H1 (cell line): ENCODE measurements at regions not wholly inside any gene's neighbourhood (a gene's known extent, or its start where the extent isn't known, plus 50 kb on each side); places are given as distances from the start of the nearest gene placed in this dataset.

Experiments
- CTCF ChIA-PET: fragments of 300-600 bp; sonication (Branson Sonifier 250); formaldehyde crosslinking; loops from one replicate; lab custom pipeline; 2021; ENCODE audit not compliant: partially characterized antibody; lab: Charles Lee
- POLR2A ChIA-PET: fragments of 300-600 bp; sonication (Branson Sonifier 250); formaldehyde crosslinking; loops from one replicate; lab custom pipeline; 2021; ENCODE audit warnings: inconsistent platforms; ENCODE audit not compliant: partially characterized antibody; lab: Charles Lee
- DNase-seq, 2 experiments: peaks; one replicate each; pipeline versions ENCODE4 v3.0.0 to v3.0.0-alpha.2; 2010 to 2022; ENCODE audit warnings: low spot score in 2 of 2, low read depth in 1 of 2, mixed read lengths in 1 of 2
- FAIRE-seq: peaks from 2 replicates; lab custom pipeline; 2011; peaks lifted over from hg19 to GRCh38; lab: Jason Lieb, UNC
- H2AFZ ChIP-seq: 2 replicates; pipeline ENCODE4 v1.8.1; 2012; ENCODE audit warnings: low read length, inconsistent platforms
- H2AK5ac ChIP-seq: 2 replicates; pipeline ENCODE4 v1.6.1; 2013; ENCODE audit warnings: low read depth, low read length
- H2BK120ac ChIP-seq: replicated peaks from 2 replicates; pipeline ENCODE3; 2013; ENCODE audit warnings: low read depth, low read length, inconsistent platforms
- H2BK12ac ChIP-seq: 2 replicates; pipeline ENCODE4 v1.6.1; 2013; ENCODE audit warnings: low read depth, low read length
- H2BK15ac ChIP-seq: 2 replicates; pipeline ENCODE4 v1.6.1; 2013; ENCODE audit warnings: low read length
- H2BK20ac ChIP-seq: 2 replicates; pipeline ENCODE4 v1.6.1; 2013; ENCODE audit warnings: low read length
- H2BK5ac ChIP-seq: 2 replicates; pipeline ENCODE4 v1.6.1; 2013; ENCODE audit warnings: low read depth, low read length
- H3K14ac ChIP-seq: 2 replicates; pipeline ENCODE4 v1.6.1; 2013; ENCODE audit warnings: inconsistent platforms; ENCODE audit not compliant: insufficient read length
- H3K18ac ChIP-seq: 2 replicates; pipeline ENCODE4 v1.6.1; 2013; ENCODE audit warnings: low read length; ENCODE audit errors: extremely low read depth
- H3K23ac ChIP-seq: 2 replicates; pipeline ENCODE4 v1.6.1; 2013; ENCODE audit warnings: inconsistent platforms; ENCODE audit not compliant: insufficient read length
- H3K23me2 ChIP-seq: 2 replicates; pipeline ENCODE4 v1.6.1; 2013; ENCODE audit warnings: low read depth, low read length
- H3K27ac ChIP-seq: 2 replicates; pipeline ENCODE4 v1.6.1; 2011; ENCODE audit warnings: low read depth, low read length, inconsistent platforms
- H3K27me3 ChIP-seq, 4 experiments: replicated peaks in 1 of 4; 1 replicate in 1 of 4; 2 replicates in 3 of 4; pipeline versions ENCODE4 v1.6.1 to v1.8.1; 2011 to 2013; ENCODE audit warnings: low read length in 3 of 4, mild to moderate bottlenecking in 3 of 4, inconsistent platforms in 2 of 4, mixed read lengths in 2 of 4, moderate library complexity in 1 of 4; ENCODE audit not compliant: control insufficient read depth in 3 of 4, insufficient read depth in 3 of 4; ENCODE audit errors: extremely low read depth in 1 of 4
- H3K36me3 ChIP-seq, 4 experiments: 2 replicates each; pipeline versions ENCODE4 v1.6.1 to v1.8.1; 2011 to 2013; ENCODE audit warnings: mild to moderate bottlenecking in 4 of 4, low read length in 3 of 4, moderate library complexity in 2 of 4, control low read depth in 1 of 4, inconsistent platforms in 1 of 4; ENCODE audit not compliant: insufficient read depth in 4 of 4, control insufficient read depth in 2 of 4
- H3K4ac ChIP-seq: replicated peaks from 2 replicates; pipeline ENCODE3; 2013; ENCODE audit warnings: low read length, low read depth, mixed read lengths, inconsistent platforms; ENCODE audit not compliant: insufficient read length
- H3K4me1 ChIP-seq, 4 experiments: replicated peaks in 1 of 4; 1 replicate in 1 of 4; 2 replicates in 3 of 4; pipeline versions ENCODE4 v1.6.1 to v1.8.1; 2011 to 2013; ENCODE audit warnings: low read length in 3 of 4, inconsistent platforms in 2 of 4, mixed read lengths in 1 of 4; ENCODE audit not compliant: insufficient read depth in 4 of 4, control insufficient read depth in 3 of 4
- H3K4me2 ChIP-seq, 2 experiments: 2 replicates each; pipeline versions ENCODE4 v1.6.1 to v1.8.1; 2011 to 2013; ENCODE audit warnings: low read depth in 2 of 2, low read length in 2 of 2, control low read depth in 1 of 2, inconsistent platforms in 1 of 2, mild to moderate bottlenecking in 1 of 2; ENCODE audit not compliant: insufficient read depth in 1 of 2
- H3K4me3 ChIP-seq, 4 experiments: fragments of 200-600, 300-600 bp in 1 of 4; sonication (generic), shearing (Covaris generic), sonication (Bioruptor Twin) in 1 of 4; 2 replicates each; pipeline versions ENCODE4 v1.5.1 to v1.8.1; 2011 to 2016; ENCODE audit warnings: low read length in 4 of 4, low read depth in 3 of 4, control low read depth in 2 of 4, inconsistent platforms in 2 of 4, mild to moderate bottlenecking in 2 of 4, mixed read lengths in 1 of 4, moderate library complexity in 1 of 4; ENCODE audit not compliant: insufficient read depth in 2 of 4; ENCODE audit errors: extremely low read depth in 1 of 4
- H3K56ac ChIP-seq: replicated peaks from 2 replicates; pipeline ENCODE3; 2013; ENCODE audit warnings: low read depth, mild to moderate bottlenecking, mixed read lengths, low read length, inconsistent platforms; ENCODE audit not compliant: insufficient read length
- H3K79me1 ChIP-seq: 2 replicates; pipeline ENCODE4 v1.6.1; 2013; ENCODE audit warnings: low read depth, low read length, control low read depth
- H3K79me2 ChIP-seq, 2 experiments: 2 replicates each; pipeline versions ENCODE4 v1.6.1 to v1.8.1; 2012 to 2013; ENCODE audit warnings: low read length in 2 of 2, mild to moderate bottlenecking in 2 of 2, inconsistent platforms in 1 of 2; ENCODE audit not compliant: insufficient read depth in 2 of 2, control insufficient read depth in 1 of 2
- H3K9ac ChIP-seq, 4 experiments: replicated peaks in 1 of 4; 1 replicate in 1 of 4; 2 replicates in 3 of 4; pipeline versions ENCODE4 v1.6.1 to v1.8.1; 2011 to 2013; ENCODE audit warnings: low read depth in 3 of 4, low read length in 3 of 4, control low read depth in 2 of 4, mild to moderate bottlenecking in 2 of 4, moderate library complexity in 2 of 4, inconsistent platforms in 1 of 4; ENCODE audit errors: extremely low read depth in 1 of 4
- H3K9me3 ChIP-seq, 2 experiments: 2 replicates each; pipeline versions ENCODE4 v1.6.1 to v1.8.1; 2012 to 2013; ENCODE audit warnings: mild to moderate bottlenecking in 2 of 2, moderate library complexity in 2 of 2, control low read depth in 1 of 2, inconsistent platforms in 1 of 2, low read depth in 1 of 2, low read length in 1 of 2, mixed read lengths in 1 of 2; ENCODE audit not compliant: insufficient read depth in 2 of 2
- H4K20me1 ChIP-seq, 2 experiments: replicated peaks in 1 of 2; 2 replicates each; pipeline versions ENCODE3 to v1.8.1; 2011 to 2013; ENCODE audit warnings: inconsistent platforms in 2 of 2, low read length in 2 of 2, mild to moderate bottlenecking in 1 of 2; ENCODE audit not compliant: insufficient read depth in 2 of 2, control insufficient read depth in 1 of 2
- H4K5ac ChIP-seq: 2 replicates; pipeline ENCODE4 v1.6.1; 2013; ENCODE audit warnings: low read length, low read depth, mixed read lengths, inconsistent platforms; ENCODE audit not compliant: insufficient read length
- H4K8ac ChIP-seq: 2 replicates; pipeline ENCODE4 v1.8.0; 2013; ENCODE audit warnings: mild to moderate bottlenecking, moderate library complexity, low read length, inconsistent platforms; ENCODE audit not compliant: insufficient read depth; ENCODE audit errors: extremely low read depth
- H4K91ac ChIP-seq: replicated peaks from 2 replicates; pipeline ENCODE3; 2013; ENCODE audit warnings: low read length, mixed read lengths, inconsistent platforms; ENCODE audit not compliant: insufficient read length
- SUZ12 ChIP-seq: fragments of 200-600 bp; sonication (generic); IDR thresholded peaks from 2 replicates; pipeline ENCODE4 v1.6.1; 2012; ENCODE audit warnings: mild to moderate bottlenecking, inconsistent platforms, low read length, moderate library complexity, mixed read lengths
- WGBS, 2 experiments: shearing (Covaris generic) in 1 of 2; methylation state at CpG; one replicate each; pipeline versions ENCODE4 v1.1.6 to v1.1.7; 2013 to 2015; ENCODE audit warnings: low lambda C conversion rate in 2 of 2, mixed read lengths in 2 of 2, inconsistent platforms in 1 of 2, low coverage in 1 of 2, missing lambda C conversion rate in 1 of 2; ENCODE audit not compliant: insufficient replicate concordance in 2 of 2, insufficient coverage in 1 of 2, insufficient read length in 1 of 2; ENCODE audit errors: extremely low coverage in 1 of 2, missing lambda C conversion rate in 1 of 2; 5-methylcytosine and 5-hydroxymethylcytosine counted together
- TF ChIP-seq, protein P1 (sequence below), 3 experiments: IDR thresholded peaks; 1 replicate in 2 of 3; 2 replicates in 1 of 3; pipeline versions ENCODE4 v1.5.1 to v1.6.1; 2011; ENCODE audit warnings: low read length in 3 of 3, mild to moderate bottlenecking in 3 of 3, inconsistent platforms in 2 of 3, low read depth in 1 of 3, moderate library complexity in 1 of 3; ENCODE audit not compliant: insufficient read depth in 1 of 3; ENCODE audit errors: control extremely low read depth in 1 of 3

DNA sequence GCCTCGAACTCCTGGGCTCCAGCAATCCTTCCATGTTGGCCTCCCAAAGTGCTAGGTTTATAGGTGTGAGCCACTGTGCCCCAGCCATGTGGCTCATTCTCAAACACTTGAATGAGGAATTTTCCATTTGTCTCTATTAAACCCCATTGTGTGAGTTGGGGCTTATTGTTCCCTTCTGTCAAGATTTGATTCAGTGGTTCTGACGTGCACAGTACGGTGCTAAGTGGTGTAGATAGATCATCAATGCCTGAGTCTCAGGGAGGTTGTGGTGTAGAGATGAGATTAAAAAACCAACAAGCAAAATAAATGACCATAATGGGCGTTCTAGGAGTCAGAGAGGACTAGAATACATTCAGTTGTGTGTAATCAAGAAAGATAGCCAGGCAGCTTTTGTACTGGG is 335.6 kb downstream of the PRL start:
- H3K79me1 ChIP-seq: peaks cover 2% of the 10 kb centered on the region
- POLR2A ChIA-PET: interaction anchor here (0.6 kb wide), 1 partner anchor 63 kb away, joined by 3 read pairs; no protein-coding TSS in a partner anchor
- peaks cover 0 to 12% (median 3%) of the 10 kb centered on the region in 4 experiments; a peak in 5 of 7 replicates for H3K4me1 ChIP-seq
- no peak overlapping the region for H3K56ac ChIP-seq
- no peaks in the 10 kb centered on the region for H3K36me3 ChIP-seq
- no peak overlapping the region for H4K91ac ChIP-seq
- CTCF ChIA-PET: interaction anchor here (0.5 to 0.6 kb wide), 2 partner anchors 15 to 481 kb away, joined by 3 read pairs; no protein-coding TSS in a partner anchor
- WGBS, 2 experiments: 88% methylated on average over 4 of the region's 4 CpGs; no CpG with 5 or more reads in 1 of the 2 experiments
- H2AK5ac ChIP-seq: no peak overlapping the region
- DNase-seq: no peak
- H4K5ac ChIP-seq: no peak overlapping the region
- H3K14ac ChIP-seq: no peak overlapping the region
- H2BK15ac ChIP-seq: no peak overlapping the region
- H3K27ac ChIP-seq: no peak overlapping the region
- no peak overlapping the region for H3K4ac ChIP-seq
- H3K79me2 ChIP-seq: peaks cover 0 to 10% of the 10 kb centered on the region in 2 experiments; a peak in 1 of 4 replicates
- no peak overlapping the region for H3K23ac ChIP-seq
- H4K8ac ChIP-seq: no peak overlapping the region
- no peak overlapping the region for H3K18ac ChIP-seq
- FAIRE-seq: no peak
- no peak overlapping the region for H3K4me3 ChIP-seq
- H3K23me2 ChIP-seq: no peaks in the 10 kb centered on the region
- H2BK12ac ChIP-seq: no peak overlapping the region
- H2AFZ ChIP-seq: no peak overlapping the region
- no peak overlapping the region for H3K9ac ChIP-seq
- no peak overlapping the region for H3K4me2 ChIP-seq
- no peaks in the 10 kb centered on the region for H3K9me3 ChIP-seq
- no peaks in the 10 kb centered on the region for H4K20me1 ChIP-seq
- TF ChIP-seq, protein P1, sequence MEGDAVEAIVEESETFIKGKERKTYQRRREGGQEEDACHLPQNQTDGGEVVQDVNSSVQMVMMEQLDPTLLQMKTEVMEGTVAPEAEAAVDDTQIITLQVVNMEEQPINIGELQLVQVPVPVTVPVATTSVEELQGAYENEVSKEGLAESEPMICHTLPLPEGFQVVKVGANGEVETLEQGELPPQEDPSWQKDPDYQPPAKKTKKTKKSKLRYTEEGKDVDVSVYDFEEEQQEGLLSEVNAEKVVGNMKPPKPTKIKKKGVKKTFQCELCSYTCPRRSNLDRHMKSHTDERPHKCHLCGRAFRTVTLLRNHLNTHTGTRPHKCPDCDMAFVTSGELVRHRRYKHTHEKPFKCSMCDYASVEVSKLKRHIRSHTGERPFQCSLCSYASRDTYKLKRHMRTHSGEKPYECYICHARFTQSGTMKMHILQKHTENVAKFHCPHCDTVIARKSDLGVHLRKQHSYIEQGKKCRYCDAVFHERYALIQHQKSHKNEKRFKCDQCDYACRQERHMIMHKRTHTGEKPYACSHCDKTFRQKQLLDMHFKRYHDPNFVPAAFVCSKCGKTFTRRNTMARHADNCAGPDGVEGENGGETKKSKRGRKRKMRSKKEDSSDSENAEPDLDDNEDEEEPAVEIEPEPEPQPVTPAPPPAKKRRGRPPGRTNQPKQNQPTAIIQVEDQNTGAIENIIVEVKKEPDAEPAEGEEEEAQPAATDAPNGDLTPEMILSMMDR (IDR thresholded peaks at IDR 0.05; ENCODE audit: control extremely low read depth in 1 of 3, insufficient read depth in 1 of 3, low read depth in 1 of 3, low read length in 3 of 3): no peak
- TF ChIP-seq SUZ12: no peak
- no peaks in the 10 kb centered on the region for H3K27me3 ChIP-seq
- no peak overlapping the region for H2BK120ac ChIP-seq
- no peak overlapping the region for H2BK20ac ChIP-seq
- H2BK5ac ChIP-seq: no peak overlapping the region
